IPS-18c (cell line): ENCODE measurements at regions not wholly inside any gene's neighbourhood (a gene's known extent, or its start where the extent isn't known, plus 50 kb on each side); places are given as distances from the start of the nearest gene placed in this dataset.

Experiments used
- H3K4me3 ChIP-seq: 2 replicates; pipeline ENCODE4 v1.7.0; 2013; ENCODE audit warnings: low read depth, mild to moderate bottlenecking, low read length, moderate library complexity; ENCODE audit not compliant: insufficient read depth
- H3K9me3 ChIP-seq: one replicate; pipeline ENCODE4 v1.6.1; 2013; ENCODE audit warnings: mild to moderate bottlenecking, low read length, moderate library complexity; ENCODE audit not compliant: control insufficient read depth, insufficient read depth

- no peak overlapping the region for H3K4me3 ChIP-seq
Observed at GRCh38 chr2:157168501-157168900, 89.0 kb upstream of the GALNT5 start.

GRCh38 chr2:157169889-157170288, 87.6 kb upstream of the GALNT5 start:
- Histone ChIP-seq H3K4me3 (no peak overlapping the region), H3K9me3 (no peaks in the 10 kb centered on the region)

More at GRCh38 chr2:157168501-157168900, 89.0 kb upstream of the GALNT5 start:
- H3K9me3 ChIP-seq: no peaks in the 10 kb centered on the region

GRCh38 chr2:157170299-157170698, 87.2 kb upstream of the GALNT5 start:
- Histone ChIP-seq H3K4me3 (no peak overlapping the region), H3K9me3 (no peaks in the 10 kb centered on the region)

- Histone ChIP-seq H3K4me3 (no peak overlapping the region), H3K9me3 (no peaks in the 10 kb centered on the region)
Observed at GRCh38 chr2:157172239-157172638, 85.3 kb upstream of the GALNT5 start.

GRCh38 chr2:157172866-157173578, 84.5 kb upstream of the GALNT5 start:
- H3K4me3 ChIP-seq: no peak overlapping the region

GRCh38 chr2:157173740-157174184, 83.7 kb upstream of the GALNT5 start:
- Histone ChIP-seq H3K9me3 (no peaks in the 10 kb centered on the region), H3K4me3 (no peak overlapping the region)

More at GRCh38 chr2:157172866-157173578, 84.5 kb upstream of the GALNT5 start:
- no peaks in the 10 kb centered on the region for H3K9me3 ChIP-seq

- Histone ChIP-seq H3K4me3 (no peak overlapping the region), H3K9me3 (no peaks in the 10 kb centered on the region)
Observed at GRCh38 chr2:157174321-157174720, 83.2 kb upstream of the GALNT5 start.

GRCh38 chr2:157176602-157177001, 80.9 kb upstream of the GALNT5 start:
- H3K9me3 ChIP-seq: no peaks in the 10 kb centered on the region
- H3K4me3 ChIP-seq: no peak overlapping the region

GRCh38 chr2:157178874-157179273, 78.6 kb upstream of the GALNT5 start:
- H3K9me3 ChIP-seq: no peaks in the 10 kb centered on the region

GRCh38 chr2:157179324-157180105, 78.0 kb upstream of the GALNT5 start:
- no peak overlapping the region for H3K4me3 ChIP-seq
- H3K9me3 ChIP-seq: no peaks in the 10 kb centered on the region

More at GRCh38 chr2:157178874-157179273, 78.6 kb upstream of the GALNT5 start:
- H3K4me3 ChIP-seq: no peak overlapping the region

GRCh38 chr2:157180359-157180758, 77.1 kb upstream of the GALNT5 start:
- H3K4me3 ChIP-seq: no peak overlapping the region
- no peaks in the 10 kb centered on the region for H3K9me3 ChIP-seq

- no peaks in the 10 kb centered on the region for H3K9me3 ChIP-seq
- H3K4me3 ChIP-seq: no peak overlapping the region
Observed at GRCh38 chr2:157181234-157181633, 76.3 kb upstream of the GALNT5 start.

- Histone ChIP-seq H3K4me3 (no peak overlapping the region), H3K9me3 (no peaks in the 10 kb centered on the region)
Observed at GRCh38 chr2:157182204-157182709, 75.2 kb upstream of the GALNT5 start.

GRCh38 chr2:157182834-157183396, 74.6 kb upstream of the GALNT5 start:
- H3K4me3 ChIP-seq: no peak overlapping the region
- H3K9me3 ChIP-seq: no peaks in the 10 kb centered on the region

- Histone ChIP-seq H3K4me3 (no peak overlapping the region), H3K9me3 (no peaks in the 10 kb centered on the region)
Observed at GRCh38 chr2:157184161-157184895, 73.2 kb upstream of the GALNT5 start.

- no peaks in the 10 kb centered on the region for H3K9me3 ChIP-seq
- H3K4me3 ChIP-seq: no peak overlapping the region
Observed at GRCh38 chr2:157185476-157186227, 71.9 kb upstream of the GALNT5 start.
